CD4-positive, alpha-beta T cell (primary cell): ENCODE measurements at regions not wholly inside any gene's neighbourhood (a gene's known extent, or its start where the extent isn't known, plus 50 kb on each side); places are given as distances from the start of the nearest gene placed in this dataset.

ENCODE experiments used
- ATAC-seq: fragments of 200-7000 bp; cut with Tn5 transposase; one replicate; pipeline ENCODE4 v1.10.0; 2022; ENCODE audit warnings: mild to moderate bottlenecking; ENCODE audit not compliant: poor library complexity
- CTCF ChIA-PET: fragments of 350-600 bp; sonication (Branson Sonifier 250); formaldehyde crosslinking; loops from one replicate; lab custom pipeline; 2021; ENCODE audit warnings: antibody characterized with exemption, inconsistent platforms; lab: Charles Lee
- POLR2A ChIA-PET: fragments of 350-600 bp; sonication (Branson Sonifier 250); formaldehyde crosslinking; loops from one replicate; lab custom pipeline; 2021; ENCODE audit warnings: antibody characterized with exemption, inconsistent platforms; lab: Charles Lee
- DNase-seq, 14 experiments: peaks; one replicate each; pipeline ENCODE4 v3.0.0-alpha.2; 2013 to 2020; ENCODE audit warnings: mixed read lengths in 2 of 14
- H3K27ac ChIP-seq, 2 donors: one replicate each; pipeline versions ENCODE4 v1.5.1 to v1.7.0; 2013; ENCODE audit warnings: low read length in 2 of 2, low read depth in 1 of 2, mild to moderate bottlenecking in 1 of 2
- H3K27me3 ChIP-seq, 2 experiments: 1 replicate in 1 of 2; 2 replicates in 1 of 2; pipeline versions ENCODE4 v1.6.1 to v1.7.0; 2013; ENCODE audit warnings: low read length in 2 of 2, control low read depth in 1 of 2, mild to moderate bottlenecking in 1 of 2, moderate library complexity in 1 of 2; ENCODE audit not compliant: insufficient read depth in 2 of 2, control insufficient read depth in 1 of 2
- H3K36me3 ChIP-seq: one replicate; pipeline ENCODE4 v1.6.1; 2013; ENCODE audit warnings: low read length, control low read depth; ENCODE audit not compliant: insufficient read depth
- H3K4me1 ChIP-seq: one replicate; pipeline ENCODE4 v1.6.1; 2013; ENCODE audit warnings: low read length, control low read depth; ENCODE audit not compliant: insufficient read depth
- H3K4me3 ChIP-seq: one replicate; pipeline ENCODE4 v1.5.1; 2013; ENCODE audit warnings: mild to moderate bottlenecking, low read length, moderate library complexity
- H3K9me3 ChIP-seq, 2 experiments: 1 replicate in 1 of 2; 2 replicates in 1 of 2; pipeline versions ENCODE4 v1.6.1 to v1.7.0; 2013; ENCODE audit warnings: low read length in 2 of 2, mild to moderate bottlenecking in 2 of 2, control low read depth in 1 of 2, moderate library complexity in 1 of 2; ENCODE audit not compliant: control insufficient read depth in 1 of 2, insufficient read depth in 1 of 2
- H3K27ac Mint-ChIP-seq: one replicate; pipeline ENCODE4 v1.8.0; 2020; ENCODE audit warnings: mixed read lengths
- H3K27me3 Mint-ChIP-seq: one replicate; pipeline ENCODE4 v1.8.0; 2021; ENCODE audit warnings: mixed read lengths
- H3K36me3 Mint-ChIP-seq: one replicate; pipeline ENCODE4 v1.8.0; 2021; ENCODE audit warnings: low read depth, mixed read lengths
- H3K4me1 Mint-ChIP-seq: one replicate; pipeline ENCODE4 v1.8.0; 2021; ENCODE audit warnings: low read depth, mixed read lengths
- H3K4me3 Mint-ChIP-seq: one replicate; pipeline ENCODE4 v1.8.0; 2020; ENCODE audit warnings: mild to moderate bottlenecking, mixed read lengths
- H3K9me3 Mint-ChIP-seq: one replicate; pipeline ENCODE4 v1.8.0; 2020; ENCODE audit warnings: mixed read lengths
- CTCF ChIP-seq: fragments of 200-600 bp; IDR thresholded peaks from one replicate; pipeline ENCODE4 v1.8.0; 2022; ENCODE audit warnings: antibody characterized with exemption, mild to moderate bottlenecking
- intact Hi-C, 2 experiments: fragments of 100-400 bp; cut with DNase I in 1 of 2; cut with micrococcal nuclease in 1 of 2; formaldehyde crosslinking; loops; one replicate each; pipeline versions ENCODE4 v1.15.1 to v1.9.0; 2023 to 2025; cut with DNase I, micrococcal nuclease

- intact Hi-C loops, result no loop called here
- H3K27ac Mint-ChIP-seq, result no peak overlapping the region
- POLR2A ChIA-PET, result no interaction called here
Measured at GRCh38 chr1:4431491-4431890, 222.9 kb upstream of the AJAP1 start.

GRCh38 chr1:4433075-4433474 lies 221.3 kb upstream of the AJAP1 start:
- peaks cover 10% of the 10 kb centered on the region for H3K27me3 Mint-ChIP-seq
- CTCF ChIA-PET, result no interaction called here
- no peaks in the 10 kb centered on the region for H3K4me1 ChIP-seq
- DNase-seq (no peak), ATAC-seq (no peak)
- H3K27ac ChIP-seq, result no peak overlapping the region
- H3K9me3 ChIP-seq, result no peaks in the 10 kb centered on the region
- H3K27me3 ChIP-seq, result no peaks in the 10 kb centered on the region
- no peak for TF ChIP-seq CTCF
- H3K4me1 Mint-ChIP-seq, result no peaks in the 10 kb centered on the region
- H3K9me3 Mint-ChIP-seq, result no peaks in the 10 kb centered on the region
- H3K36me3 Mint-ChIP-seq, result no peaks in the 10 kb centered on the region
- intact Hi-C loops, result no loop called here
- no peak overlapping the region for H3K4me3 ChIP-seq
- POLR2A ChIA-PET, result no interaction called here
- no peak overlapping the region for H3K27ac Mint-ChIP-seq
- no peak overlapping the region for H3K4me3 Mint-ChIP-seq
- no peaks in the 10 kb centered on the region for H3K36me3 ChIP-seq

More at GRCh38 chr1:4431491-4431890, 222.9 kb upstream of the AJAP1 start:
- peaks cover 0 to under 1% of the 10 kb centered on the region in 2 experiments for H3K9me3 ChIP-seq
- DNase-seq, result no peak
- Mint-ChIP-seq H3K36me3 (no peaks in the 10 kb centered on the region), H3K4me1 (no peaks in the 10 kb centered on the region), H3K27me3 (peaks cover 10% of the 10 kb centered on the region), H3K4me3 (no peak overlapping the region), H3K9me3 (no peaks in the 10 kb centered on the region)
- H3K27me3 ChIP-seq, result no peaks in the 10 kb centered on the region
- no peak overlapping the region for H3K4me3 ChIP-seq
- CTCF ChIA-PET, result no interaction called here
- H3K4me1 ChIP-seq, result no peaks in the 10 kb centered on the region
- ATAC-seq, result no peak
- H3K27ac ChIP-seq, result no peak overlapping the region
- H3K36me3 ChIP-seq, result no peaks in the 10 kb centered on the region
- TF ChIP-seq CTCF, result no peak

GRCh38 chr1:4444086-4444485 lies 210.3 kb upstream of the AJAP1 start:
- no peaks in the 10 kb centered on the region for H3K4me1 ChIP-seq
- ChIA-PET CTCF (no interaction called here), POLR2A (no interaction called here)
- no peak overlapping the region for H3K27ac ChIP-seq
- Mint-ChIP-seq H3K27me3 (peaks cover 41% of the 10 kb centered on the region), H3K9me3 (no peaks in the 10 kb centered on the region), H3K4me3 (no peak overlapping the region), H3K27ac (no peak overlapping the region), H3K4me1 (no peaks in the 10 kb centered on the region), H3K36me3 (no peaks in the 10 kb centered on the region)
- no peaks in the 10 kb centered on the region for H3K36me3 ChIP-seq
- intact Hi-C loops, result no loop called here
- H3K27me3 ChIP-seq, result peaks cover 9 to 27% of the 10 kb centered on the region in 2 experiments
- ATAC-seq (no peak), DNase-seq (no peak)
- no peak overlapping the region for H3K4me3 ChIP-seq
- no peaks in the 10 kb centered on the region for H3K9me3 ChIP-seq
- TF ChIP-seq CTCF, result no peak
